ENCODE measurements at regions not wholly inside any gene's neighbourhood (a gene's known extent, or its start where the extent isn't known, plus 50 kb on each side); places are given as distances from the start of the nearest gene placed in this dataset.
"Not testable (repeated sequence)": the region's sequence is repeated elsewhere in the genome, so short reads cannot be mapped to it uniquely, and the experiment has no call there.

DNA sequence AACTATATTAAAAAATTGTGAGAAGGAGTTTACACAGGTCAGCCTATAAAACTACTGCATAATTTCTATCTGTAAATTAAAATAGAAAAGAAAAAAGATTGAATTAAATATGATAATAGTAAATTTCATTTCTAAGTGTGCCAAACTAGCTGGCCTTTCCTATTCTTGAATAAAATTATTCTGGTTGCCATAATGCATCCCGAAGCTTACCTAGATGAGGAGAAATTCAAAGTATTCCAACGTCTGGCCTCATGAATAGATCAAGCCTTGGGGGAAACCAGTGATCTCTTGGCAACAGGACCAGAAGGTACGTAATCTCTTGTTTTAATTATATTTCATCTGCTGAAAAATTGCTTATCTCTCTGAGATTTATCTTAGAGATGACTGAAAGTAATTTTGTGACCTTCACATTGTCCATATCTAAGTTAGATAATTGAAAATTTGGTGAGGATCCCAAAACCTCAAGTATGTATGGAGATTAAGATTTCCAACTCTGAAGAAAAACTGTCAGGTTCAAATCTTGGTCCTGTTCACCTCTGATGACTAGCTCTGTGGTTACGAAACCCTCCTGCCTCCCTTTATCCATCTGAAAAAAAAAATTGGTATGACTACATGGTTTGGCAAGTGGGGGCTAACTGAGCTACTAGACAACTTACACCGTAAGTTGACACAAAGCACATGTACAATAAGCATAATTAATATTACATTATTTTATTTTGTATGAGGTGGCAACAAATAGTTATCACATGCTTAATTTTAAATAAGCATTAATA lies 891.4 kb upstream of the ADAMTS5 start:
- not testable (repeated sequence) for DNase-seq

DNA sequence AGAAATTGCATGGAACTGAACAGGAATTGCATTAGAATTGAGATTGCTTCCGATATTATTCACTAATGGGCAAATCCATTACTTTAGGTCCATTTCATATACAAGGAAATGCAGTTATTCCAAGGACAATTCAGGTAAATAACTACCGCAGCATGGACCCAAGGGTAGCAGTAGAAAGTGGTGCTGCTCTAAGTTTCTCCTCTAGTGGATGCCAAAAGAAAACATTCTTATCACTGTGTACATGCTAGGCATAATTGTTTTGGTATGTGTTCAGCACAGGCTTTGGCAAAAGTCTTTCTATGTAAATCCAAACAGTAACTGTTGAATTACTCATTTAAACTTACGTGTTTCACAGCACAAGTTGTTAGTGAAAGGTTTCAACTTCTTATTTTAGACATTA lies 890.1 kb upstream of the ADAMTS5 start:
- DNase-seq: not testable (repeated sequence)

DNA sequence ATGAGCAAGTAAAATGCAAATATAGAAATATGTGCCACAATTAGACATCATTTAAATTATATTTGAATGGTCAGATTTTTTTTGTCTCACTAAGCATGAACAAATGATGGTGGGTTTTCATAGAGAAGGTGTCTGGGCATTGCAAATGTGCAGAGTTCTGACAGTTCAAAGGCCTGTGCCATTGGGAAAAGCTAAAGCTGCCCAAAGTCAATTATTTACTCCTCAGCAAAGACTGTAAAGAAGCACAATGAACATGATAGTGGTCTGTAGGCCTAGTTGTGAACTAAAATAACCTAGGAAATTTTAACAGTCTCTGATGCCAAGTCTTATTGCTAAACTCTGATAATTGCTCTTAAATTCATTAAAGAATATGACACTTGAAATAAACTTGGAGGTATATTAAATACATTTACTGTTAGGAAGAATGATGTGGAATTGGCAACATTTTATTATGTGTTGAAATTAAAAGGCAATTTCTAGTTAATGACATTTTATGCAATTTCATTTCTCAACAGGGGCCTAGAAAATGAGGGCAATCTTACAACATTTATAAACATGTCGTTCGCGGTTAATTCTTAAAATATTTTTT lies 874.3 kb upstream of the ADAMTS5 start:
- DNase-seq: no peak

DNA sequence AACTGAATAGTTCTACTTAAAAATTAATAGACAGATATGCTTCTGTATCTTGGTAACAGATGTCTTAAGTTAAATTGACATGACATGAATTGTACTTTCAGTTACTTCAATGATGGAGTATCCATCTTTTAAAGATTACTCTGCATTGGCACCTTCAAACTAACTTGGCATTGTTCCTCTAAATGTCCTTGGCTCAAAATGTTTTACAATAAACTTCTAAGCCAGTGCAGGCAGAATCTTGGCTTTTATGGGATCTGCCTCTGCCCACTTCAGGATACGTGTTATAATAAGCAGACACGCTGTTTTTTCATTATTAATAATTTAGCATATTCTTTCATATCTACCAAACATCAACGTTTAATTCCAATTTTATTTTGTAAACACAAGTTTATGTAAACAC lies 873.4 kb upstream of the ADAMTS5 start:
- DNase-seq: no peak

DNA sequence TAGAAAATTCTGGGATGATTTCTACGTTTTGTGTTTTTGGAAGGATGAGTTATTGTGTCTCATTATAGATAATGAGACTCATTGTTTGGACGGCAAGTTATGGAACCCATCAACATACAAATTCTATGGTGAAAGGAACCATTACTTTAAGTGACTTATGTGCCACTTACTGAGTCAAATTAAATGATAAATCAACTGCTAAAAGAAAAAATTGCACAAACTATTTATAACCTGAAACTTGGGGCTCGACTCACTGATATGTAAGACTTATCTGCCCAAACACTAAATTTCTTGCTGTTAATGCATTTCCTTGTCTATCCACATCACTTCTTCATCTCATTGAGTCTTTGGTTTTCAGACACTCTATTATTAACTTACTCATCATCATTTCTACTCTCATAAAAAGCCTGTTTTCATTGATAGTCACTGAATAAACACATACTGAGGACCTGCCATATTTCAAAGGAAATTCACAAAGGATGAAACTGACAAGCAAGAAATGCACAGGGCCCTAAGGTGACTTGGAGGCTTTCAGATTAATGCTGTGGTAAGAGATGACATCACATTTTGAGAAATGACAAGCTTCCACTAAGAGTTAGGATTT lies 872.7 kb upstream of the ADAMTS5 start:
- DNase-seq: no peak

DNA sequence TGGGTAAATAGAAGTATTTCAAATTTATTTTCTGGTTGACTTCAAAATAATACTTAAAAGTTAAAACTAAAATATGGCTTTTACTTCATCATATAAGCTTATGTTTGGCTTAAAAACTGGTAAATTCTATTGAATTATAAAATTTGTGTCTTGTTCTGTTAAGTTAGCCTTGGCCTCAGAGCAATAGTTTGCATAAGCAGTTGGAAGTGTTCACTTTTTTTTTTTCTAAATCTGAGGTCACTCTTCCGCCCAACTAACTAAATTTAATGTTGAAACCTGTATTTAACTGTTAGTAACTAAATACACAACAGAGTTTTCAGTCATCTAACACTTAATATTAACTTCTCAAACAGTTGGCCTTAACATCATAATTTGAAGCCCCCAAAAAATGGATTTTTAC lies 871.7 kb upstream of the ADAMTS5 start:
- no peak for DNase-seq

DNA sequence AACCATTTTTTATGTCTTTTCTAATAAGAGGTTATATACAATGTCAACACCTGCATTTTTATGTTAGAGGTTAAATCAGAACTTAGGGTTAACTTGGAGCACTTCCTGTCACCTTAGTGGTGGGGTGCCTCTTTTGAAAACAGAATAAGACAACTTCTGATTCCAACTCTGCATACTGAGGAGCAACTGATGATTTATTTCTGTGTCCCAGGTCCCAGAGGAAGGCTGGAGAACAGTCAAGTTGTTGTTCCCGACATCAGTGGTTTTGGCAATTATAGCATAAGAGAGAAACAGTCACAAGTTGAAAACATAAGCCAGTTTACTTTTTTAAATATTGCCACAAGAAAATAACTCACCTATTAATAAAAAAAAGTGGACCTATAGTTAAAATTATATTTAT lies 871.0 kb upstream of the ADAMTS5 start:
- no peak for DNase-seq

DNA sequence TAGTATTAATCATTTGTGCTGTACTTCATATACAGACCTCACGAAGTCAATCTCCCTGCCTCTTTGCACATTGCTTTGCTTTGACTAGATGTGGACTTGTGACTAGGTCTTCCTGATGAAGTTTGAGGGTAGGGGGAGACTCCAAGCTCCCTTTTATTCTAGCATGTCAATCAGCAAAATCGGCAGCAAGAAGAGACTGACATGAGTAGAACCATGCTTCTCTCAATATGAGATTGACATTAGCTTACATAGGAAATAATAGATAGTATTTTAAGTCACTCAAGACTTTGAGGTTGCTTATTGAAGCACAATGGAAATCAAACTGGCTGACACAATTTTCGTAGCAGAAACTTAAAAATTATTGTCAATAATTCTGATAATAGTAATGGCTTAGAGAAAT lies 866.4 kb upstream of the ADAMTS5 start:
- DNase-seq: no peak

DNA sequence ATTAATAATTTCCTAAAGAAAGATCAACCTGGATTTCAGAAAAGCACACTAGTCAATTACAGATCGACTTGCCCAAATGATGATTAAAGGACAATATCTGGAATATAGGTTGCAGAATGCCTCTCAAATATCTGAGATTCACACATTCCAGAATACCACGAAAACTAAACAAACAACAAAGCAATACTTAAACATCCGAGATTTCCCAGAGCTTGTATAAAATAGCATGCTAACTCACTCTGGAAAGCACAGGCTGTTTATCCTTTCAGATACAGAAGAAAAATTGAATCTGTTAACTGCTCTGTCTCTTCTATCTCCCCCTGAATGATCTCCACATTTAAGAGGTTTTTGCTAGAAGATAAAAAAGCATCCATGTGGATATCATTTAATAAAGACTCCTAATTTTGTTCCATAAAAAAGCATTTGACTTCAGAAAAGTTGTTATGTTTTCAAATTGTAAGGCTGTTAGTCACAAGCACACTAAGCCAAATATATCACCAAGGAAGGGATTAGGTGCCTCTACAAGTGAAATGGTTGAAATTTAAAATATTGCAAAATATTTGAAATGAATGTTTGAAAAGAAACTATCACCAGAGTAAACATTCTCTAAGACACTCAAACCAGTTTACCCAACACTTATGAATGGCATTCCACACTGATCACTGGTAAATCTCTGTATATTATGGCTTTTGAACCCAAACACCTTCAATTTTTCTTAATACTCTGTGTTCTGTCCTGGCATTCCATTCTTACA lies 865.1 kb upstream of the ADAMTS5 start:
- no peak for DNase-seq

DNA sequence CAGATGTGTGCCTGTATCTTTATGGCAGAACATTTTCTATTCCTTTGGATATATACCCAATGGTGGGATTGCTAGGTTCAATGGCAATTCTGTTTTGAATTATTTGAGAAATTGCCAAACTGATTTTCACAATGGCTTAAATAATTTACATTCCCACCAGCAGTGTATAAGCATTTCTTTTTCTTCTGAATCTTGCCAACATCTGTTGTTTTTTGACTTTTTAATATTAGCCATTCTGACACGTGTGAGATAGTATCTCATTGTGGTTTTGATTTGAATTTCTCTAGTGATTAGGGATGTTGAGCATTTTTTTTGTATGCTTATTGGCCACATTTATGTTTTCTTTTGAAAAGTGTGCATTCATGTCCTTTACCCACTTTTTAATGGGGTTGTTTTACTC lies 864.3 kb upstream of the ADAMTS5 start:
- no peak for DNase-seq

DNA sequence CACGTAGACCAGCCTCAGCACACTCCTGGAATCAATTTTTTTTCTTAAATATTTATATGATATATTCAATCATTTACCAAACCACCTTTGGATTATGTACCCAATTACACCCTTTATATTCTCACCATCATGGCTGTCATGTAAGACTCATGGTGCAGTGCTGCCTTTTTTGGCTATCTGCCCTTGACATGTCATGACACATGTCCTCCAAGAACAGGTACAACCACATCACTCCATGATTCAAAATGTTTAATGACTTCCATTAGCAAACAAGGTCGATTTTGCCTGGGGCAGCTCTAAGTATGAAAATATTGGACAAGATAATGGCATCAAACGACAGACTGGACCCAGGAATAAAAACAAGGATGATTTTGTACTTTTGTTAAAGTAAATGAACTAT lies 861.1 kb upstream of the ADAMTS5 start:
- DNase-seq: no peak

DNA sequence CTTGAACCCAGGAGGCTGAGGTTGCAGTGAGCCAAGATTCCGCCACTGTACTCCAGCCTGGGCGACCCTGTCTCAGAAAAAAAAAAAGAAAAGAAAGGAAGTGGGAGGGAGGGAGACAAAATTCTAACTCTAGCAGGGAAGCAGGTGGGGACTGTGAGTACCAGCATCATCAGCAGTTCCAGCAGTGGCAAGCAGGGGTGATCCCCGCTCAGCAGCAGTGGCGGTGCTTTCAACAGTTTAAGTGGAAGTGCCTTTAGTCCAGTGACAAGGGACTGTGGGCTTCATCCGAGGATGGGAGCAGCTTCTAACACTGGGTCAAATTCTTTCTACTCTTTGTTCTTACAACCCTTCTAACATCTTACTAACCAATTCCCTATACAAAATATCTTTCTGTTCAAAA lies 858.1 kb upstream of the ADAMTS5 start:
- no peak for DNase-seq

DNA sequence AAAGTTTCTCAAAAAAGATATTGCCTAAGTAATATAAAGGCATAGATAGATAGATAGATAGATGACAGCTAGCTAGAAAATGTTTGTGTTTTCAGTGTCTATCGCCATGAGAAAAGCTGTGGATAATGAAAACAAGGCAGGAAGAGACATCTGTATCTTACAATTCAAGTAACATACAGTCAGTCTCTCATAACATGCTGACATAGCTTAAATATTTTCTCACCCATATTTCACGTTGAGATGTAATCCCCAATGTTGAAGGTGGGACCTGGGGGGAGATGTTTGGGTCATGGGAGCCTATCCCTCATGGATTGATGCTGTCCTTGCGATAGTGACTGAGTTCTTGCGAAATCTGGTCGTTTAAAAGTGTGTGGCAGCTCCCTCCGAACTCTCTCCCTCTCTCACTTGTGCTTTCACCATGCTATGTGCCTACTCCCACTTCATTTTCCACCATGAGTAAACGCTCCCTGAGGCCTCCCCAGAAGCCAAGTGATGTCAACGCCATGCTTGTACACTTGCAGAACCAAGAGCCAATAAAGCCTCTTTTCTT lies 856.8 kb upstream of the ADAMTS5 start:
- no peak for DNase-seq

DNA sequence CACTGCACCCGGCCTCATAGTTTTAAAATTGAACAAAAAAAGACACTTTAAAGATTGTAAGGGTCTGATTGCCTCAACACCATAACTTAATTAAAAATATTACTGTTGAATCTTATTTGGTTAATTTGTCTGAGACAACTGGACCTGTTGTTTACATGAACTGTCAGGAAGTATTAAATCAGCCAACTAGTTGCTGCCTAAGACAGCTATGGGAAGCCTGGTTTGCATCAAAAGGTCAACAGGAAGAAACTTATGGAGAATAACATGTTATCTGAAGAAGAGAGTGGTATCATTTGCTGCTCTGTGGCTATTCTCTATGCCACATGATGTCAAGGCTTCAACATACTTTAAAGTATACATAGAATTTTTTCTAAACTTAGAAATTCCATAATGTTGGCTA lies 853.5 kb upstream of the ADAMTS5 start:
- DNase-seq: no peak

DNA sequence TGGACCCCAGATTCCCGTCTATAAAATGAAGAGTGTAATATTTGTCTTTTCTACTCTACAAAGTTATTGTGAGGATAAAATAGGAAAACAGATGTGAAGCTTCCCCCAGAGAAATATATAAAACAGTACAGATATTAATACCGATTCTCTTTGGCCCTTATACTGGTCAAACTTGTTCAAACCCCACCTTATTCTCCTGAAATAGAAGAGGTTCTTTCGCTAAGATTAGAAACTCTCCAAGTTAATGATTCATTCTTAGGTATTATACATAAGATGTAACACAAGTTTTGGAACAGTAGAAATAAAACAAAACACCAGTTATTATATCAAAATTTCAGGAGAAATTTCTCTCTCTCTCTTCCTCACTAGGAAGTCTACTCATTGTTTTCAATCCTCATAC lies 852.4 kb upstream of the ADAMTS5 start:
- no peak for DNase-seq

DNA sequence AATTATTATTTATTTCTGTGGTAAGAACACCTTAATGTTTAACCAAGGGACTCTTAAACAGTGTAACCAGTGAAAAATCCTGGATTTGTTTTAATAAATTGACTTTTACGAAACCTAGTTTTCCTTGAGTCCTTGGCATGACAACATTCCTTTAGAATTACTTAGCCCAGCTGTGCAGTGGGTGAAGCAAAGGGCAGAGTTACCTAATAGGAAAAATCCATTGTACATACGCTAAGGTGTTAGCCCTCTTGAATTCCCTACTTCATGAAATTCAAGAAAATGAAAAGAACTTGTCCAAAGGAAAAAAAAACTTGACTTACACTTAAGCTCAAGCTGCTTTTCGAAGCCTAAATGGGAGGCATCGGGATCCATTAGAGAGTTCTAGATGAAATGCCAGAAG lies 852.0 kb upstream of the ADAMTS5 start:
- no peak for DNase-seq

DNA sequence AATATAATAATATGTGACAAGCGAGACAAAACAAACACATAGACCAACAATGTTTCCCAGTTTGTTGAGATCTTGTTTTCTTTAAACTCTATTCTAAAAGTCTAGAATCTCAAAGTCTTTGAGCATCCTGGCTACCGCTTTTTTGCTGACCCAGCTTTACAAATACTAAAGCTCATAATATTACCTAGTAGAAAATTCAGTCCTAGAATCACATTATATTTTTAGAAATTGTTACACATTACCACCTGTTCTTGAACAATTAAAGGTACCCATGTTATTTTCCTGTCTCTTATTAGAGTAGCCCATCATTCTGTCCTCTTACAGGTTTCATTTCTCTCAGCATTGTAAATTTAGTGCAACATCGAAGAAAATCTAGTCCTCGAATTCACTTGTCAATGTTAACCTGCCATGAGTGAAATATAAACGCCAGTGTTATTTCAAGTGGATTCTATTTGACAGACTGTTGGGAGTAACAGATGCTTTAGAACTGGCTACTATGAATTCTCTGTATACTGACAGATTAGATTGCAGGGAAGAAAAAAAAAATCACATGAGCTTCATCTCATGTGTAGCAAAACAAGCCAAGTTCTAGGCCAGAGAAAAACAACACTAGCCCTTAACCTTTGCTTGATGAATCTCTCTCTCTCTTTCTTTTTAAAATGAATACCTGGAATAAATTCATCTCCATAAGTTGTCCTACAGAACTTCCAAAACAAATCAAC lies 851.2 kb upstream of the ADAMTS5 start:
- DNase-seq: no peak

DNA sequence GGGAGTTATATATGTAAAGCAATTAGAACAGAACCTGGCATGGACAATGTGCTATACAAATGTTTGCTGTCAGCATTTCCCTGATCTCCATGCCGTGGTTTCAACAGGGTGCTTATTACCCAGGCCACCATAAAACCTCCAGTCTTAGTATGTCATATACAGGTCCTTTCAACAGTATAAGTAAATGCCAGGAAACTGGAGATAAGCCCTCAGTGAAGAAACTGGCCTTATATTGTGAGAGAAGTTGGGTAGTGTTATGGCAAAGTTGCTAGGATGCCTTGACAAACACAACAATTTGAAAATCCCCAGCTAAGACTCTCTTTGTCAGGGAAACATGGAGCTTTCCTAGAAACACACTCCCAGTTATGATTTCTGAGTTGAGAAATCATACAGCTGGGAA lies 850.2 kb upstream of the ADAMTS5 start:
- DNase-seq: no peak

DNA sequence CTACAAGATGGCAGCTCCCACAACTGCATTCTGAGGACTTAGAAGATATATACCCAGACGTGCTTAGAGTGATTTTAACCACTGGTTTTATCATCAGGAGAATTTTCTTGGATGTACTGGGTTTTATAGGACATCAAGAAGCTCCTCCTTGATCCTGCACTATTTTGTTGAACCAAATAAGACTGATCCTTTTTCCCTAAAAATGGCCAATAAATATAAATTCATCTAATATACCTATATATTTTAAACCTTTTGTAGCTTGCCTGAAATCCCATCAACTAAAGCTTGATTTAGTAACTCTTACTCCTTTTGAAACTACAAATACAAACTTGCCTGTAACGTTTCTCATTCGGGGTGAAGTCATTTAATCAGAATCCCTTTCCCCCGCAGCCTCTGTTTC lies 849.4 kb upstream of the ADAMTS5 start:
- DNase-seq: no peak

DNA sequence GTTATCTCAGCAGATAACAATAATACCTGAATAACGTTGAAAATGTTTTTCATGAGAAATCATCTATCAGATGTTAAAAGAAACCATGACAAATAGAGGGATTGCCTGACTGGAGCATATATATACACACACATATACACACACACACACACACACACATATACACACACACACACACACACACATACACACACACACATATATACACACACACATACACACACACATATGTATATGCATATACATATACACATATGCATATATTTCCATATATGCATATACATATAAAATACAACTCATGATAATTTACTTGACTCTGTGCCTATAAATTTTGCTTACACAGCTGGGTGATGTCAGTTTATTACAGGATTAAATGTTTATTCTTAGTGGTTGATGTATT lies 847.3 kb upstream of the ADAMTS5 start:
- DNase-seq: no peak

DNA sequence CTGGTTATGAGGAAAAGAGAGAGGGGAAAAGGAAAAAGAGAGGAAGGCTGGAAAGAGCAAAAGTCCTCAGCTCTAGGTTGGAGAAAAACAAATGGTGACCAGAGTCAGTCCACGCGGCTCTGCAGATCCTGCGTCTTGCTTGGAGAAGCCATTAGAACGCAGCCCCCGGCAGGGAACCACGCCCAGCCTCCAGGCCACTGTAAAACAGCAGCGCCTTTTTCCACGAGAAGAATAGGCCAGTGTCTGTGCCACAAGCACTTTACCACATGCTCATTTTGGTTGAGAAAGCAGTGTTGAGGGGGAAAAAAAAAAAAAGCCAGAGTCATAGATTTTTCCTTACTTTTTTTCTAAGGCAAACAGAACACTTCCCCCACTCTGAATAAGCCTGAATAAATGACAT lies 846.9 kb upstream of the ADAMTS5 start:
- DNase-seq: no peak

DNA sequence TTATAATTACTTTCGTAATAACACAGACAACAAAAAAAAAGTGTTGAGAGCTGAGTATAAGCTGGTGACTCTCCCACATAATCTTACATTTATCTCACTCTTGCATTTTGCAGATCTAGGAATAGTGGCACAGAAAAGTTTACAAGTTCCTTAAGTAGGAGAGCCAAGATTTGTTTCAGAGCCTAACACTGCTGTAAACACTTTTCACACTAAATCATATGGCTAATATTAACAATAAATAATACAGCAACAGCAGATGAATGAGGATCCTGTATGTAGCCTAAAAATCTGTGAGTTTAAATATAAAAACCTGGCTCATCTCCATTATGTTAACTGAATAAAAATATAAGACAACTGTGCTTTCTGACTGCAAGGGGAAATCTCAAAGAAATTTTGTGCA lies 846.5 kb upstream of the ADAMTS5 start:
- DNase-seq: no peak
